ENCODE measurements at regions not wholly inside any gene's neighbourhood (a gene's known extent, or its start where the extent isn't known, plus 50 kb on each side); places are given as distances from the start of the nearest gene placed in this dataset.

- TF ChIP-seq POLR2A (IDR thresholded peaks at IDR 0.05; ENCODE audit: low read depth, low read length): no peak
- TF ChIP-seq POLR2AphosphoS5 (IDR thresholded peaks at IDR 0.05; ENCODE audit: low read depth, low read length): no peak
- no peak for TF ChIP-seq TAF1 (IDR thresholded peaks at IDR 0.05; ENCODE audit: low read depth, low read length)
- no peak for TF ChIP-seq POU2F2 (IDR thresholded peaks at IDR 0.05; ENCODE audit: low read depth, low read length)
- TF ChIP-seq SPI1 (IDR thresholded peaks at IDR 0.05; ENCODE audit: low read depth, low read length): no peak
Measured at GRCh38 chr1:56286506-56286905, 292.9 kb downstream of the PLPP3 start.
